Chondrocyte (in vitro differentiated cells): ENCODE measurements at regions not wholly inside any gene's neighbourhood (a gene's known extent, or its start where the extent isn't known, plus 50 kb on each side); places are given as distances from the start of the nearest gene placed in this dataset.
A peak's percentile ranks its signal among the peaks of the same experiment; 100 is the strongest.

ENCODE experiments used
- DNase-seq: peaks from one replicate; pipeline ENCODE4 v3.0.0; 2021; ENCODE audit warnings: mixed read lengths, low spot score
- H3K27ac Mint-ChIP-seq: one replicate; pipeline ENCODE4 v1.8.0; 2021; ENCODE audit warnings: mild to moderate bottlenecking, moderate library complexity, mixed read lengths; ENCODE audit not compliant: unreplicated experiment
- H3K27me3 Mint-ChIP-seq: 2 replicates; pipeline ENCODE4 v1.8.0; 2021; ENCODE audit warnings: low read depth, mixed read lengths
- H3K36me3 Mint-ChIP-seq: 2 replicates; pipeline ENCODE4 v1.8.0; 2021; ENCODE audit warnings: low read depth, mixed read lengths
- H3K4me1 Mint-ChIP-seq: 2 replicates; pipeline ENCODE4 v1.8.0; 2021; ENCODE audit warnings: low read depth, mild to moderate bottlenecking, mixed read lengths
- H3K4me3 Mint-ChIP-seq: one replicate; pipeline ENCODE4 v1.8.0; 2021; ENCODE audit warnings: mild to moderate bottlenecking, moderate library complexity, mixed read lengths; ENCODE audit not compliant: unreplicated experiment
- H3K9me3 Mint-ChIP-seq: 2 replicates; pipeline ENCODE4 v1.8.0; 2021; ENCODE audit warnings: low read depth, mixed read lengths
- TF ChIP-seq, protein P1 (sequence below): fragments of 200-600 bp; sonication (generic); IDR thresholded peaks from 2 replicates; pipeline ENCODE4 v1.5.0; 2021; ENCODE audit warnings: antibody characterized with exemption, mild to moderate bottlenecking, moderate library complexity

DNA sequence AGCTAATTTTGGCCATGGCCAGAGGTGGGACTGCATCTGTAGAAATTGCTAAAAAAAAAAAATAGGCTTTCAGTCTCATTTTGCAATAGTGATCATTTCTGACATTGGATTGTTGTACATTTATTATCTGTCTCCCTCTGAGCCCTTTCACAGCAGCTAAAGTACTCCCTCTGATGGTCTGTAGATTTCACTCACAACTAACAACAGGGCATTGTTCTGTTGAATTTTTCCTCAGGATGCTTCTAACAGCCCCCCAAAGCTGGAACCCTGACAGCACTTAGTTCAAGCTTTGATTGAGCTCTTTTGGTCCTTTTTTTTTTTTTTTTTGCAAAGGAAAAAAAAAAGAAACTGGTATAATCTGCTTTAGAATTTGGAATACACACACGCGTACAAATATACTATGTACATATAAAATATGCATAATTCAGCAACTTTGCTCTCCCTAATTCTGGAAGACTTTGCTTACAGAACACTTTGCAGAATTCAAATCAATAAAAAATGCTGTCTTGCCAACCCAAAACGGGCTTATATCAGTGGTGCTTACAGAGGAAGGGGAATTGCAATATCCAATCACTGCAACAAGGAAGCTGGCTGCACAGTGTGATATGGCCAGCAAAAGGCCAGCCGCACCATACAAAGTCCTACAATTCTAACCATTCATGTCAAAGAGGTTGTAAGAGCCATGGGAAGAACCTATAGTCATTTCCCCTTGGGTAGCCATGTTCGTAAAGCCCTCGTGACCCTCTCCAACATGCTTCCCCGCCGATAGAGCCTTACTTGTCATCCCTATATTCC is 406.4 kb downstream of the SMARCA1 start:
- TF ChIP-seq, protein P1, sequence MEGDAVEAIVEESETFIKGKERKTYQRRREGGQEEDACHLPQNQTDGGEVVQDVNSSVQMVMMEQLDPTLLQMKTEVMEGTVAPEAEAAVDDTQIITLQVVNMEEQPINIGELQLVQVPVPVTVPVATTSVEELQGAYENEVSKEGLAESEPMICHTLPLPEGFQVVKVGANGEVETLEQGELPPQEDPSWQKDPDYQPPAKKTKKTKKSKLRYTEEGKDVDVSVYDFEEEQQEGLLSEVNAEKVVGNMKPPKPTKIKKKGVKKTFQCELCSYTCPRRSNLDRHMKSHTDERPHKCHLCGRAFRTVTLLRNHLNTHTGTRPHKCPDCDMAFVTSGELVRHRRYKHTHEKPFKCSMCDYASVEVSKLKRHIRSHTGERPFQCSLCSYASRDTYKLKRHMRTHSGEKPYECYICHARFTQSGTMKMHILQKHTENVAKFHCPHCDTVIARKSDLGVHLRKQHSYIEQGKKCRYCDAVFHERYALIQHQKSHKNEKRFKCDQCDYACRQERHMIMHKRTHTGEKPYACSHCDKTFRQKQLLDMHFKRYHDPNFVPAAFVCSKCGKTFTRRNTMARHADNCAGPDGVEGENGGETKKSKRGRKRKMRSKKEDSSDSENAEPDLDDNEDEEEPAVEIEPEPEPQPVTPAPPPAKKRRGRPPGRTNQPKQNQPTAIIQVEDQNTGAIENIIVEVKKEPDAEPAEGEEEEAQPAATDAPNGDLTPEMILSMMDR: no peak
- no peak overlapping the region for H3K4me3 Mint-ChIP-seq
- H3K36me3 Mint-ChIP-seq: no peaks in the 10 kb centered on the region
- no peak overlapping the region for H3K27ac Mint-ChIP-seq
- no peaks in the 10 kb centered on the region for H3K27me3 Mint-ChIP-seq
- H3K4me1 Mint-ChIP-seq: no peaks in the 10 kb centered on the region
- no peaks in the 10 kb centered on the region for H3K9me3 Mint-ChIP-seq
- no peak for DNase-seq

DNA sequence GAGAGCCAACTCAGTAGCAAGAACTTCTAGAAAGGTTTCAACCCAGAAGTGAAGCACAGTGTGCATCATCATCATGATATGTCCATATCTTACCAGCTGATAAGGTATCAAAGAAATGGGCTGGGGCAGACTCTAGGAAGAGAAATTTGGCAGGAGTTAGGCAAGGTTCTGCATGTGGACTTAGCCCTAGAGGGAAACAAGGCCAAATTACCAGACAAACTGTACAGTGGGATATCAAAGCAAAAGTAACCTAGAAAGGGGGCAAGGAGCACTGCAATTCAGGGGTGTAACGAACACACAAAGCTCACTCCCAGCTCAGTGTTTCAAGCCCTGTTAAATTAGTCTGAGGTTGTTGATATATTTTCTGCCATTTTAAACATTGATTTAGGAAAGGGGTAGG is 407.4 kb downstream of the SMARCA1 start:
- DNase-seq: no peak
- Mint-ChIP-seq H3K36me3 (no peaks in the 10 kb centered on the region), H3K4me1 (no peaks in the 10 kb centered on the region), H3K4me3 (no peak overlapping the region), H3K9me3 (no peaks in the 10 kb centered on the region), H3K27me3 (no peaks in the 10 kb centered on the region), H3K27ac (no peak overlapping the region)
- TF ChIP-seq, protein P1: no peak

DNA sequence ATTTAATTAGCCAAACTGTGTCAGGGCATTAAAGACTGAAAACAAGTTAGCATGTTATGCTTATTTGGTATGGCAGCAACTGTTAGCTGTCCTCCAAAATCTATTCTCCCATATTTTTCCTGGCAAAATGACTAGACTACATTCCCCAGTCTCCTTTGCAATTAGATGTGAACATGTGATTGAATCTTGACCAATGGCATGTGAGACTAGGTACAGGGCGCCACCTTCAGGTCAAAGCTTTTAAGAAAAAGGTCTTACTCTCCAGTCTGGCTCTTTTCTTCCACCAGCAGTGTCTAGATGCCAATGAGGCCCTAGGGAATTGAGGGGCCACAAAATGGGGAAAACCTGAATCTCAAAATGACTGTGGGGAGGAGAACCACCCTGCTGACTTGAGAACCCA is 408.2 kb downstream of the SMARCA1 start:
- Mint-ChIP-seq H3K27me3 (no peaks in the 10 kb centered on the region), H3K36me3 (no peaks in the 10 kb centered on the region), H3K4me3 (no peak overlapping the region), H3K27ac (no peak overlapping the region), H3K9me3 (no peaks in the 10 kb centered on the region), H3K4me1 (no peaks in the 10 kb centered on the region)
- DNase-seq: no peak
- TF ChIP-seq, protein P1: peak; percentile 67

DNA sequence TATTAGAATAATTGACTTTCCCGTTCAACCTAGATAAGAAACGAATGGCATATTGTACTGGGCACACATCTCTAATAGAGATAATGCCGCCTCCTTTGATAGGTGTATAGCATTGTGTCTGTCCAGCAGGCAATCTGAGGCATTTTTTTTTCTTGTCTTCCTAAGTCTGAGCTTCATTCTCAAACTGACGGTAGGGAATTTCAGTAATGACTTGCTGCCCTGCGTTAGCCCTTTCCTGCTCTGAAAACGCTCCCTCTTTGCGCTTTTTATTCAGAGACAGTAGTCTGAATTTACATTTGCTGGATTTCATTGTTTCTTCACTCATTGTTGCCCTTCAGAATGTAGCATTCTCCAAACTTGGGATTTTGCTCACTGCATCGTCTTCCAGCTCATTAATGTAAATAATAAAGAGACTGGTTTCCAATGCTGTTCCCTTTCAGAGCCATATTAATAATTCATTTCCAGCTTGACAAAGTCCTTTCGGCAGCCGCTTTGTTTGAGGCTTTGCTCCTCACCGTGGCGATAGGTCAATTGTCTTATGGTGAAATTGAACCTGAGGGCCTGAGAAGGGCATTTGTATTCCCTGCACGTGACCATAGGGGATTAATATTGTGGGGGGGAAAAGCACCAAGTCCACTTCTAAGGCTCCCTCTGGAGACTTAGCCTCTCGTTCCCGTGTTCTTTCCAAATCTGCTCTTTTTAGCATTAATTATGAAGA is 412.1 kb downstream of the SMARCA1 start:
- no peak overlapping the region for H3K27ac Mint-ChIP-seq

DNA sequence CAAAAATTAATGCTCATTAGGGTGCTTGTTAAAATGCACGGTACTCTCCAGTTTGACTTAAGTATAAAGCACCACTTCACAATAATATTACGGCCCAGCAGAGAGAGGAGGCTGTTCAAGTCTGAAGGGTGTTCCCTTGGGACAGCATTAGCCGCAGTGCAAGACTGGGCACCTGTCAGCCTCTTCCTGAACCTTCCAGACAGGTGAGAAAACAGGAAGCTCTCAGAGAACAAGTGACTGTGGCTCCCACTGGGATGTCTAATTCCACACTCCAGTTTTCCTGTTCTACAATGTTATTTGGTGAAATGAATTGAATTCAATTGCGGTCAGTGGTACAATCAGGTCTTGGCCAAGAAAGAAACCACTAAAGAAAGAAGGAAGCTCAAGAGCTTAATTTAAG is 414.4 kb downstream of the SMARCA1 start:
- Mint-ChIP-seq H3K27ac (no peak overlapping the region), H3K36me3 (no peaks in the 10 kb centered on the region), H3K9me3 (no peaks in the 10 kb centered on the region), H3K4me1 (no peaks in the 10 kb centered on the region), H3K4me3 (no peak overlapping the region), H3K27me3 (no peaks in the 10 kb centered on the region)
- TF ChIP-seq, protein P1: no peak
- DNase-seq: no peak

More for the DNA sequence above, 412.1 kb downstream of the SMARCA1 start:
- H3K4me1 Mint-ChIP-seq: no peaks in the 10 kb centered on the region
- DNase-seq: no peak
- no peaks in the 10 kb centered on the region for H3K9me3 Mint-ChIP-seq
- no peaks in the 10 kb centered on the region for H3K36me3 Mint-ChIP-seq
- no peak overlapping the region for H3K4me3 Mint-ChIP-seq
- TF ChIP-seq, protein P1: no peak
- H3K27me3 Mint-ChIP-seq: no peaks in the 10 kb centered on the region
